Chondrocyte (in vitro differentiated cells): ENCODE measurements at regions not wholly inside any gene's neighbourhood (a gene's known extent, or its start where the extent isn't known, plus 50 kb on each side); places are given as distances from the start of the nearest gene placed in this dataset.

Source experiments
- DNase-seq: peaks from one replicate; pipeline ENCODE4 v3.0.0; 2021; ENCODE audit warnings: mixed read lengths, low spot score
- H3K27ac Mint-ChIP-seq: one replicate; pipeline ENCODE4 v1.8.0; 2021; ENCODE audit warnings: mild to moderate bottlenecking, moderate library complexity, mixed read lengths; ENCODE audit not compliant: unreplicated experiment
- H3K27me3 Mint-ChIP-seq: 2 replicates; pipeline ENCODE4 v1.8.0; 2021; ENCODE audit warnings: low read depth, mixed read lengths
- H3K36me3 Mint-ChIP-seq: 2 replicates; pipeline ENCODE4 v1.8.0; 2021; ENCODE audit warnings: low read depth, mixed read lengths
- H3K4me1 Mint-ChIP-seq: 2 replicates; pipeline ENCODE4 v1.8.0; 2021; ENCODE audit warnings: low read depth, mild to moderate bottlenecking, mixed read lengths
- H3K4me3 Mint-ChIP-seq: one replicate; pipeline ENCODE4 v1.8.0; 2021; ENCODE audit warnings: mild to moderate bottlenecking, moderate library complexity, mixed read lengths; ENCODE audit not compliant: unreplicated experiment
- H3K9me3 Mint-ChIP-seq: 2 replicates; pipeline ENCODE4 v1.8.0; 2021; ENCODE audit warnings: low read depth, mixed read lengths
- CTCF ChIP-seq: fragments of 200-600 bp; sonication (generic); IDR thresholded peaks from 2 replicates; pipeline ENCODE4 v1.5.0; 2021; ENCODE audit warnings: antibody characterized with exemption, mild to moderate bottlenecking, moderate library complexity

GRCh38 chr2:220279372-220279771, 651.9 kb downstream of the SLC4A3 start:
- TF ChIP-seq CTCF = no peak
- H3K4me3 Mint-ChIP-seq = no peak overlapping the region
- no peak for DNase-seq
- H3K9me3 Mint-ChIP-seq = peaks cover 2% of the 10 kb centered on the region
- H3K27ac Mint-ChIP-seq = no peak overlapping the region
- H3K36me3 Mint-ChIP-seq = no peaks in the 10 kb centered on the region
- peaks cover 30% of the 10 kb centered on the region for H3K4me1 Mint-ChIP-seq
- H3K27me3 Mint-ChIP-seq = no peaks in the 10 kb centered on the region

DNA sequence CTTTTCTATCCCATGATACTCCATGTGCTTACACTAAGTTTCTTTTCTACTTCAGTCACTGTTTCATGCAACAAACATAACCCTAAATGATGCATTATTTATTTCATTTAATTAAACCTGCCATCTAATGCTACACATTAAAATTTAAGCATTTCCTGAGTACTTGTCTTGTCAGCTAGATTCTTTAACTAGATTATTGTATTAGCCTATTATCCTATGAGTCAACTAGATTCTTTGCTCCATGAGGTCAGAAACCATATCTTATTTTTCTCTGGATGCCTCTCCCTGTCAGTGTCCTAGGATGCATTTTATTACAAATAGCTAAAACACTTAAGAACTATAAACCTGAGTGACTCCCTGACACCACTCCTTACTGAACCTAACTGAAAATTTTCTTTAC, 652.4 kb downstream of the SLC4A3 start:
- Mint-ChIP-seq H3K27ac (no peak overlapping the region), H3K36me3 (no peaks in the 10 kb centered on the region), H3K4me3 (no peak overlapping the region), H3K9me3 (peaks cover 2% of the 10 kb centered on the region), H3K4me1 (peaks cover 30% of the 10 kb centered on the region), H3K27me3 (no peaks in the 10 kb centered on the region)
- no peak for TF ChIP-seq CTCF
- no peak for DNase-seq

DNA sequence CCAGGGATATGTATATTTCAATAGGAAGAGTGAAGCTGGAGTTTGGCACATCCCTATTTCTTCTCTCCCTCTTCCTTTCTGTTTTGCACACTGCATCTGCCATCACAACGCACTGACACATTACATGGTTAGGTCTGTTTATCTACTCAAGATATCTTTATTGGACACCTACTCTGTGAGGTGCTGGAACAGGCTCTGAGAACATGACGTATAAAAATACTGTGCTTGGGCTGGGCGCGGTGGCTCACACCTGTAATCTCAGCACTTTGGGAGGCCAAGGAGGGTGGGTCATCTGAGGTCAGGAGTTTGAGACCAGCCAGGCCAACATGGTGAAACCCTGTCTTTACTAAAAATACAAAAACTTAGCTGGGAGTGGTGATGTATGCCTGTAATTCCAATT, 653.3 kb downstream of the SLC4A3 start:
- Mint-ChIP-seq H3K36me3 (no peaks in the 10 kb centered on the region), H3K9me3 (peaks cover 2% of the 10 kb centered on the region), H3K4me1 (peaks cover 26% of the 10 kb centered on the region), H3K27me3 (no peaks in the 10 kb centered on the region), H3K27ac (no peak overlapping the region), H3K4me3 (no peak overlapping the region)
- no peak for TF ChIP-seq CTCF
- DNase-seq = no peak

- peaks cover 18% of the 10 kb centered on the region for H3K4me1 Mint-ChIP-seq
- DNase-seq = no peak
- no peaks in the 10 kb centered on the region for H3K36me3 Mint-ChIP-seq
Observed at GRCh38 chr2:220281771-220282170, 654.3 kb downstream of the SLC4A3 start.

GRCh38 chr2:220282236-220282635, 654.8 kb downstream of the SLC4A3 start:
- Mint-ChIP-seq H3K36me3 (no peaks in the 10 kb centered on the region), H3K9me3 (peaks cover 2% of the 10 kb centered on the region), H3K4me3 (no peak overlapping the region), H3K27ac (no peak overlapping the region), H3K27me3 (no peaks in the 10 kb centered on the region), H3K4me1 (peaks cover 13% of the 10 kb centered on the region)
- no peak for TF ChIP-seq CTCF
- no peak for DNase-seq

More at GRCh38 chr2:220281771-220282170, 654.3 kb downstream of the SLC4A3 start:
- no peak for TF ChIP-seq CTCF
- Mint-ChIP-seq H3K27me3 (no peaks in the 10 kb centered on the region), H3K27ac (no peak overlapping the region), H3K9me3 (peaks cover 2% of the 10 kb centered on the region), H3K4me3 (no peak overlapping the region)
